ENCODE measurements at regions not wholly inside any gene's neighbourhood (a gene's known extent, or its start where the extent isn't known, plus 50 kb on each side); places are given as distances from the start of the nearest gene placed in this dataset.

- Histone ChIP-seq H3K4me1 (ENCODE audit: control insufficient read depth, extremely low read depth, insufficient read depth, low read length) (no peaks in the 10 kb centered on the region), H3K9me1 (replicated peaks; ENCODE audit: control insufficient read depth, extremely low read depth, insufficient read depth, low read length) (no peaks in the 10 kb centered on the region), H3K79me2 (ENCODE audit: control insufficient read depth, insufficient read depth, low read length) (no peaks in the 10 kb centered on the region), H2AFZ (ENCODE audit: low read depth, low read length) (no peak overlapping the region), H3K9me3 (replicated peaks; ENCODE audit: control insufficient read depth, insufficient read depth, low read length) (no peaks in the 10 kb centered on the region), H3K36me3 (ENCODE audit: control insufficient read depth in 2 of 2, extremely low read depth in 1 of 2, insufficient read depth in 2 of 2, low read length in 2 of 2) (no peaks in the 10 kb centered on the region), H3K9ac (replicated peaks; ENCODE audit: extremely low read depth, insufficient read depth, low read length) (no peak overlapping the region), H4K20me1 (replicated peaks; ENCODE audit: control insufficient read depth, extremely low read depth, insufficient read depth, low read length) (no peaks in the 10 kb centered on the region), H3K27ac (ENCODE audit: insufficient read depth, low read depth, low read length) (no peak overlapping the region), H3K4me2 (ENCODE audit: insufficient read depth, low read length) (no peak overlapping the region), H3K27me3 (ENCODE audit: control insufficient read depth in 2 of 2, insufficient read depth in 2 of 2, low read length in 2 of 2) (no peaks in the 10 kb centered on the region), H3K4me3 (replicated peaks in 1 of 3; ENCODE audit: insufficient read depth in 1 of 3, low read depth in 1 of 3, low read length in 3 of 3) (no peak overlapping the region)
- ChIA-PET POLR2A (no interaction called here), CTCF (interaction anchor here (0.9 to 1.6 kb wide), 4 partner anchors 8 to 159 kb away, joined by 3 to 7 read pairs (median 4); no protein-coding TSS in a partner anchor)
- no TSS peak for BruUV-seq (replicated peaks)
- no peak for TF ChIP-seq CTCF (IDR thresholded peaks at IDR 0.05; ENCODE audit: extremely low read depth in 1 of 2, insufficient read depth in 1 of 2, low read depth in 1 of 2, low read length in 2 of 2)
- no peak for TF ChIP-seq POLR2A (IDR thresholded peaks at IDR 0.05; ENCODE audit: low read depth, low read length)
- no peak for TF ChIP-seq POLR2AphosphoS5 (IDR thresholded peaks at IDR 0.05; ENCODE audit: insufficient read depth, low read depth, low read length)
- no peak for TF ChIP-seq FOS (IDR thresholded peaks at IDR 0.05; ENCODE audit: borderline replicate concordance, insufficient read depth, low read length)
- TF ChIP-seq MYC (IDR thresholded peaks at IDR 0.05; ENCODE audit: low read depth, low read length): no peak
- FAIRE-seq: no peak
- intact Hi-C loops (cut with micrococcal nuclease): no loop called here
- dilution Hi-C loops (cut with MboI; ENCODE audit: extremely low pct_ligation_motif_present, low sequenced_read_pairs): no loop called here
- DNase-seq (ENCODE audit: low read depth, low spot score): no peak
Observed at GRCh38 chr4:89645482-89645881, 191.5 kb downstream of the SNCA start.

GRCh38 chr4:89641367-89641687 lies 195.6 kb downstream of the SNCA start:
- H3K9me3 ChIP-seq (replicated peaks; ENCODE audit: control insufficient read depth, insufficient read depth, low read length): no peaks in the 10 kb centered on the region
- no peak overlapping the region for H3K4me3 ChIP-seq (replicated peaks in 1 of 3; ENCODE audit: insufficient read depth in 1 of 3, low read depth in 1 of 3, low read length in 3 of 3)
- intact Hi-C loops (cut with micrococcal nuclease) (loop anchor here (1.0 kb wide), 1 partner anchor 260 kb away; no protein-coding TSS in a partner anchor), dilution Hi-C loops (cut with MboI; ENCODE audit: extremely low pct_ligation_motif_present, low sequenced_read_pairs) (no loop called here)
- peak overlapping the region; percentile 94 for H2AFZ ChIP-seq (ENCODE audit: low read depth, low read length)
- H3K36me3 ChIP-seq (ENCODE audit: control insufficient read depth in 2 of 2, extremely low read depth in 1 of 2, insufficient read depth in 2 of 2, low read length in 2 of 2): no peaks in the 10 kb centered on the region
- no peak overlapping the region for H3K27ac ChIP-seq (ENCODE audit: insufficient read depth, low read depth, low read length)
- H3K9me1 ChIP-seq (replicated peaks; ENCODE audit: control insufficient read depth, extremely low read depth, insufficient read depth, low read length): no peaks in the 10 kb centered on the region
- POLR2A ChIA-PET: no interaction called here
- FAIRE-seq: no peak
- TF ChIP-seq POLR2AphosphoS5 (IDR thresholded peaks at IDR 0.05; ENCODE audit: insufficient read depth, low read depth, low read length): no peak
- no peak for TF ChIP-seq CTCF (IDR thresholded peaks at IDR 0.05; ENCODE audit: extremely low read depth in 1 of 2, insufficient read depth in 1 of 2, low read depth in 1 of 2, low read length in 2 of 2)
- no peak for TF ChIP-seq MYC (IDR thresholded peaks at IDR 0.05; ENCODE audit: low read depth, low read length)
- TF ChIP-seq FOS (IDR thresholded peaks at IDR 0.05; ENCODE audit: borderline replicate concordance, insufficient read depth, low read length): no peak
- TF ChIP-seq GATA2 (IDR thresholded peaks at IDR 0.05; ENCODE audit: insufficient read depth, insufficient read length, low read depth, low read length): no peak
- TF ChIP-seq POLR2A (IDR thresholded peaks at IDR 0.05; ENCODE audit: low read depth, low read length): no peak
- TF ChIP-seq MAX (IDR thresholded peaks at IDR 0.05; ENCODE audit: insufficient read depth, insufficient read length): no peak
- no peak for TF ChIP-seq EZH2 (IDR thresholded peaks at IDR 0.05; ENCODE audit: borderline replicate concordance, low read depth, low read length, severe bottlenecking)
- TF ChIP-seq JUN (IDR thresholded peaks at IDR 0.05; ENCODE audit: borderline replicate concordance, insufficient read depth, insufficient read length, low read depth): no peak
- BruUV-seq (replicated peaks): no TSS peak
- CTCF ChIA-PET: interaction anchor here (0.7 to 2.0 kb wide), 33 partner anchors 8 to 415 kb away, joined by 3 to 33 read pairs (median 5); partner anchors contain the start of gene MMRN1
- no peaks in the 10 kb centered on the region for H3K79me2 ChIP-seq (ENCODE audit: control insufficient read depth, insufficient read depth, low read length)
- peak overlapping the region; percentile 19 for H3K4me2 ChIP-seq (ENCODE audit: insufficient read depth, low read length)
- no peaks in the 10 kb centered on the region for H3K27me3 ChIP-seq (ENCODE audit: control insufficient read depth in 2 of 2, insufficient read depth in 2 of 2, low read length in 2 of 2)
- no peaks in the 10 kb centered on the region for H4K20me1 ChIP-seq (replicated peaks; ENCODE audit: control insufficient read depth, extremely low read depth, insufficient read depth, low read length)
- DNase-seq (ENCODE audit: low read depth, low spot score): peak; percentile 44
- H3K9ac ChIP-seq (replicated peaks; ENCODE audit: extremely low read depth, insufficient read depth, low read length): no peak overlapping the region
- H3K4me1 ChIP-seq (ENCODE audit: control insufficient read depth, extremely low read depth, insufficient read depth, low read length): no peaks in the 10 kb centered on the region
